Breast epithelium (tissue), 4 donors: ENCODE measurements at regions not wholly inside any gene's neighbourhood (a gene's known extent, or its start where the extent isn't known, plus 50 kb on each side); places are given as distances from the start of the nearest gene placed in this dataset.
"Not testable (repeated sequence)": the region's sequence is repeated elsewhere in the genome, so short reads cannot be mapped to it uniquely, and the experiment has no call there.

Experiments
- DNase-seq, 2 donors: peaks; one replicate each; pipeline ENCODE4 v3.0.0-alpha.2; 2019; ENCODE audit warnings: low spot score in 2 of 2
- H3K27ac ChIP-seq, 2 donors: fragments of 200-600 bp; sonication (generic) in 1 of 2; one replicate each; pipeline ENCODE4 v1.5.1; 2016 to 2019; ENCODE audit warnings: mild to moderate bottlenecking in 1 of 2
- H3K27me3 ChIP-seq, 2 donors: fragments of 200-600 bp; sonication (generic) in 1 of 2; one replicate each; pipeline versions ENCODE4 v1.5.1 to v1.6.0; 2017 to 2019; ENCODE audit warnings: control low read depth in 1 of 2, mild to moderate bottlenecking in 1 of 2
- H3K36me3 ChIP-seq: fragments of 200-600 bp; one replicate; pipeline ENCODE4 v1.5.1; 2019
- H3K4me1 ChIP-seq, 2 donors: fragments of 200-600 bp; sonication (generic); one replicate each; pipeline ENCODE4 v1.5.1; 2016 to 2019; ENCODE audit warnings: control low read depth in 1 of 2
- H3K4me3 ChIP-seq, 3 donors: fragments of 200-600 bp; sonication (generic); 1 replicate in 2 of 3; 2 replicates in 1 of 3; pipeline ENCODE4 v1.5.1; 2016 to 2019; ENCODE audit warnings: mild to moderate bottlenecking in 3 of 3, moderate library complexity in 2 of 3
- H3K9me3 ChIP-seq, 2 donors: fragments of 200-600 bp; sonication (generic) in 1 of 2; one replicate each; pipeline ENCODE4 v1.5.1; 2016 to 2019; ENCODE audit warnings: control low read depth in 1 of 2
- POLR2A ChIP-seq: fragments of 450-650 bp; IDR thresholded peaks from one replicate; pipeline ENCODE4 v1.6.1; 2016; ENCODE audit warnings: antibody characterized with exemption, mild to moderate bottlenecking, moderate library complexity
- POLR2AphosphoS5 ChIP-seq, 3 donors: sonication (generic); formaldehyde crosslinking; IDR thresholded peaks; one replicate each; pipeline ENCODE4 v1.6.1; 2017; ENCODE audit warnings: antibody characterized with exemption in 3 of 3
- intact Hi-C: fragments of 100-400 bp; cut with DNase I; formaldehyde crosslinking; loops from one replicate; pipeline ENCODE4 v1.15.1; 2023; ENCODE audit warnings: low total_unique reads
- TF ChIP-seq, protein P1 (sequence below), 3 donors: fragments of 450-650 bp; IDR thresholded peaks; one replicate each; pipeline ENCODE4 v1.5.1; 2016 to 2017; ENCODE audit warnings: antibody characterized with exemption in 3 of 3, mild to moderate bottlenecking in 3 of 3, moderate library complexity in 3 of 3

DNA sequence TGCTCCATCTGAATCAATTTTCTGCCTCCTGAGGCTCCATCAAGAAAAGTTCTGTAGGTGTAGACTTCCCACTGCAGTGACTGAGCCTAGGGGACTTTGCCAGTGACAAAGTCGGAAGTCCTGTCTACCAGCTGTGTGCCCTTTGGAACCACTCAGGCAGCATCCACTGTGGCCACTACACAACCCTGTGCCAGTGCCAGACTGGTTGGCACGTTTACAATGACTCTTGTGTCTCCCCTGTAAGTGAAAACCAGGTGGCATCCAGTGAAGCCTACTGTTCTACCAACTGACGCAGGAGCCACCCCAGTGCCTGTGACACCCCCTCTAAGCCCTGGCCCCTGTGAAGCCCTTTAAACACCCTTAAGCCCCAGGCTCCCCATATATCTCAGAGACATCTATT lies 132.1 kb upstream of the SERPINE2 start:
- DNase-seq = no peak
- H3K4me1 ChIP-seq = no peaks in the 10 kb centered on the region
- H3K4me3 ChIP-seq = no peak overlapping the region
- H3K36me3 ChIP-seq = no peaks in the 10 kb centered on the region
- no peak for TF ChIP-seq POLR2AphosphoS5 (IDR thresholded peaks at IDR 0.05)
- TF ChIP-seq, protein P1, sequence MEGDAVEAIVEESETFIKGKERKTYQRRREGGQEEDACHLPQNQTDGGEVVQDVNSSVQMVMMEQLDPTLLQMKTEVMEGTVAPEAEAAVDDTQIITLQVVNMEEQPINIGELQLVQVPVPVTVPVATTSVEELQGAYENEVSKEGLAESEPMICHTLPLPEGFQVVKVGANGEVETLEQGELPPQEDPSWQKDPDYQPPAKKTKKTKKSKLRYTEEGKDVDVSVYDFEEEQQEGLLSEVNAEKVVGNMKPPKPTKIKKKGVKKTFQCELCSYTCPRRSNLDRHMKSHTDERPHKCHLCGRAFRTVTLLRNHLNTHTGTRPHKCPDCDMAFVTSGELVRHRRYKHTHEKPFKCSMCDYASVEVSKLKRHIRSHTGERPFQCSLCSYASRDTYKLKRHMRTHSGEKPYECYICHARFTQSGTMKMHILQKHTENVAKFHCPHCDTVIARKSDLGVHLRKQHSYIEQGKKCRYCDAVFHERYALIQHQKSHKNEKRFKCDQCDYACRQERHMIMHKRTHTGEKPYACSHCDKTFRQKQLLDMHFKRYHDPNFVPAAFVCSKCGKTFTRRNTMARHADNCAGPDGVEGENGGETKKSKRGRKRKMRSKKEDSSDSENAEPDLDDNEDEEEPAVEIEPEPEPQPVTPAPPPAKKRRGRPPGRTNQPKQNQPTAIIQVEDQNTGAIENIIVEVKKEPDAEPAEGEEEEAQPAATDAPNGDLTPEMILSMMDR (IDR thresholded peaks at IDR 0.05) = no peak
- TF ChIP-seq POLR2A = no peak
- no peak overlapping the region for H3K27ac ChIP-seq
- H3K27me3 ChIP-seq = no peaks in the 10 kb centered on the region
- intact Hi-C loops = no loop called here
- H3K9me3 ChIP-seq = no peaks in the 10 kb centered on the region

DNA sequence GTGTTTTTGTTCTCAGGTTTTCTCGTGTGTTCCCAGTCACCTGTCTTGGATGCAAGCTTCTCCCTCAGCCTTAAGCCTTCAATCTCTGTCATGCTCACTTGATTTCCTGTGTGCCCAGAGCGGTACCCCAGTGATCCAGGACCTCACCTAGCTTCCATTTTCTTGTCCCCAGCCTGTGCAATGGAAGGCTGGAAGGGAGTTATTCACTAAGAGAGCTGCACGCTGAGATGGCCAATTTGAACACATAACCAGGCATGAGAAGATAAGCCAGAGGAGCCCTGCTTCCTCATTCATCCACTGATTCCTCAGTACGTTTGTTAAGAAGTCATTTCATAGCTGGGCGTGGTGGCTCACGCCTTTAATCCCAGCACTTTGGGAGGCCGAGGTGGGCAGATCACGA lies 130.8 kb upstream of the SERPINE2 start:
- Histone ChIP-seq H3K27ac (no peak overlapping the region), H3K36me3 (no peaks in the 10 kb centered on the region), H3K4me3 (no peak overlapping the region), H3K9me3 (no peaks in the 10 kb centered on the region), H3K27me3 (no peaks in the 10 kb centered on the region), H3K4me1 (no peaks in the 10 kb centered on the region)
- intact Hi-C loops = no loop called here
- no peak for TF ChIP-seq POLR2A
- TF ChIP-seq, protein P1 (IDR thresholded peaks at IDR 0.05) = no peak
- no peak for TF ChIP-seq POLR2AphosphoS5 (IDR thresholded peaks at IDR 0.05)
- DNase-seq = no peak

DNA sequence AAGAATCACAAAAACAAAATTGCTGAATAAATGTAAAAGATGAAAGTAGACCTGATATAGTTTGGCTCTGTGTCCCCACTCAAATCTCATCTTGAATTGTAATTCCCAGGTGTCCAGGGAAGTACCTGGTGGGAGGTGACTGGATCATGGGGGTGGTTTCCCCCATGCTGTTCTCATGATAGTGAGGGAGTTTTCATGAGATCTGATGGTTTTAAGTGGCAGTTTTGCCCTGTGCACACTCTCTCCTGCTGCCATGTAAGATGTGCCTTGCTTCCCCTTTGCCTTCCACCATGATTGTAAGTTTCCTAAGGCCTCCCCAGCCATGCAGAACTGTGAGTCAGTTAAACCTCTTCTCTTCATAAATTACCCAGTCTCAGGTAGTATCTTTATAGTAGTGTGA lies 128.7 kb upstream of the SERPINE2 start:
- H3K9me3 ChIP-seq, H3K27me3 ChIP-seq, intact Hi-C loops, H3K36me3 ChIP-seq, DNase-seq, H3K27ac ChIP-seq, H3K4me3 ChIP-seq, H3K4me1 ChIP-seq: not testable (repeated sequence)

DNA sequence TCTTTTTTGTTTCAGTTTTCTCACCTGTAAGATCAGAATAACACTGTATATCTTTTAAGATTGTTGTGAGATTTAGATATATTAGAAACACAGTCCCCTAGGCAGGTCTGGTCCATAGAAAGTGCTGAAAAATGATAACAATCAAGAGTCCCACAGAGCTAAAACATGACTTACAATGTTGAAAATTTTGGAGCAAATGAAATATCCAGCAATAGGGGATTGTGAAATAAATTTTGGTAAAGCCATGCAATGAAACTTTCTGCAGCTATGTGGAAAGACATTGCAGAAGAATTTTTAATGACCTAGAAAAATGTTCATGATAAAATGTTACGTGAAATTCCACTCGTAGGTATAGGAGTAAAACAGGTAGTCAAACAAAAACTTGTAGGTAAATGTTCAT lies 127.6 kb upstream of the SERPINE2 start:
- TF ChIP-seq, protein P1 (IDR thresholded peaks at IDR 0.05) = no peak
- TF ChIP-seq POLR2A = no peak
- TF ChIP-seq POLR2AphosphoS5 (IDR thresholded peaks at IDR 0.05) = no peak
- intact Hi-C loops = no loop called here
- Histone ChIP-seq H3K4me3 (no peak overlapping the region), H3K27ac (no peak overlapping the region), H3K36me3 (no peaks in the 10 kb centered on the region), H3K4me1 (no peaks in the 10 kb centered on the region), H3K9me3 (no peaks in the 10 kb centered on the region), H3K27me3 (no peaks in the 10 kb centered on the region)
- DNase-seq = no peak

DNA sequence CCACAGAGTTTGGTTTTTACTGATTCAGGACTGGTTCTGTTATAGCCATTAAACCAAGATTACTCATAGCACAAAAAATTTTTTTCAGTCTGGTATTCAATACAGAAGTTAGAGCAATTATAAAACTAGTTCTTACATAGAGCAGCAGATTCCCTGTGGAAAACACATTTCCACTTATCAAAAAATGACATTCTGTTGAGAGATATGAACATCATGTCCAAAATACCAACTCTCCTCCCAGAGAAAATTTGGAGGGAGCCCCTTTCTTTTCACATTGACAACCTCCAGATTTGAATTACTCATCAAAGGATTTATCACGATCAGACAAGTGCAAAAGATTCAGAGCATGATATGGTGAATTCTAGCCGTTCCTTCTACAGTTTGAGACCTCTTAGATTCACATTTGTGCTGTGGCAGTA lies 126.8 kb upstream of the SERPINE2 start:
- no peaks in the 10 kb centered on the region for H3K4me1 ChIP-seq
- H3K27me3 ChIP-seq = no peaks in the 10 kb centered on the region
- no peak overlapping the region for H3K4me3 ChIP-seq
- TF ChIP-seq POLR2A = no peak
- TF ChIP-seq POLR2AphosphoS5 (IDR thresholded peaks at IDR 0.05) = no peak
- TF ChIP-seq, protein P1 (IDR thresholded peaks at IDR 0.05) = no peak
- H3K9me3 ChIP-seq = no peaks in the 10 kb centered on the region
- DNase-seq = no peak
- H3K36me3 ChIP-seq = no peaks in the 10 kb centered on the region
- H3K27ac ChIP-seq = no peak overlapping the region
- intact Hi-C loops = no loop called here
